Osteocyte (in vitro differentiated cells): ENCODE measurements at regions not wholly inside any gene's neighbourhood (a gene's known extent, or its start where the extent isn't known, plus 50 kb on each side); places are given as distances from the start of the nearest gene placed in this dataset.
"Not testable (repeated sequence)": the region's sequence is repeated elsewhere in the genome, so short reads cannot be mapped to it uniquely, and the experiment has no call there.

Source experiments
- DNase-seq: peaks from one replicate; pipeline ENCODE4 v3.0.0; 2021; ENCODE audit warnings: mixed read lengths; ENCODE audit not compliant: unreplicated experiment; ENCODE audit errors: extremely low spot score
- H3K27ac Mint-ChIP-seq: one replicate; pipeline ENCODE4 v1.8.0; 2021; ENCODE audit warnings: mild to moderate bottlenecking, mixed read lengths; ENCODE audit not compliant: unreplicated experiment
- H3K27me3 Mint-ChIP-seq: one replicate; pipeline ENCODE4 v1.8.0; 2021; ENCODE audit warnings: mixed read lengths; ENCODE audit not compliant: unreplicated experiment
- H3K36me3 Mint-ChIP-seq: one replicate; pipeline ENCODE4 v1.8.0; 2021; ENCODE audit warnings: mixed read lengths; ENCODE audit not compliant: unreplicated experiment
- H3K4me1 Mint-ChIP-seq: one replicate; pipeline ENCODE4 v1.8.0; 2021; ENCODE audit warnings: mixed read lengths; ENCODE audit not compliant: unreplicated experiment
- H3K4me3 Mint-ChIP-seq: one replicate; pipeline ENCODE4 v1.8.0; 2021; ENCODE audit warnings: mild to moderate bottlenecking, moderate library complexity, mixed read lengths; ENCODE audit not compliant: unreplicated experiment
- H3K9me3 Mint-ChIP-seq: one replicate; pipeline ENCODE4 v1.8.0; 2021; ENCODE audit warnings: mixed read lengths; ENCODE audit not compliant: unreplicated experiment
- CTCF ChIP-seq: fragments of 200-600 bp; sonication (generic); IDR thresholded peaks from 2 replicates; pipeline ENCODE4 v1.5.0; 2021; ENCODE audit warnings: antibody characterized with exemption, mild to moderate bottlenecking, moderate library complexity

DNA sequence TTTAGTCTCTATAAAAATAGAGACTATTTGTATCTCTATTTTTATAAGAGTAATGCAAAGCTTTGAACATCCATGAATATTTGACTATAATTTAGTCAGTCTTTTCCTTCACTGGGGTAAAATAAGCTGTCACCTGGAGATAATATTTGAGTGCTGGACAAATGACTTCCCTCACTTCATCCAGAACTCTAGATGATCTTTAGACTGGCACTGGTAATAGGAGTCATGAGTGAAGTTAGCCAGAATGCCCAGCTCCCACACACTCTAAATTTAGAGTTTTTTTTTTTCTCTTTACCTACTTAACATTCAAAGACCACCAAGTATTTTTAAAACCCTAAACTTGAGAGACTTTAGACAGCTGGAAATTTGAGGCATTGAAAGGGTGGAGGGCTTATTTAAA lies 100.7 kb downstream of the LSMEM1 start:
- Mint-ChIP-seq H3K27me3 (peaks cover 29% of the 10 kb centered on the region), H3K9me3 (no peaks in the 10 kb centered on the region), H3K27ac (no peak overlapping the region), H3K4me3 (no peak overlapping the region), H3K36me3 (no peaks in the 10 kb centered on the region), H3K4me1 (no peaks in the 10 kb centered on the region)
- DNase-seq, result no peak
- TF ChIP-seq CTCF, result no peak

DNA sequence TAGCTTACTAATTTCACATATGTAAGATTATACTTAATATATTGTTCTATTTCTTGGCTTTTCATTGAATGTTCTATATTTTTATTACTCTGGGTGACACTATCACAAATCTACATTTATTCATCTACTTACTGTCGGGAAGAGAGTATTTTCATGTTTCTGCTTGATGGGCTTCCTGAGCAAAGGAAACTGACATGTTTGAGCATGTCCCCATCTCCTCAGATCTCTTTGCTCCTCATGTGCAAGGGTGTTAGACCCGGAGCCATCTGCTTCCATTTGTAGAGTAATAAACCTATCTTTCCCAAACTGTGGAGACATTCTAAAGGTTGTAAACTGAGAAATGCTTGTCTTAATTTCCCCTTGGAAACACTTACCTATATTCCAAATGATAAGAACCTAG lies 103.5 kb downstream of the LSMEM1 start:
- H3K9me3 Mint-ChIP-seq, result no peaks in the 10 kb centered on the region
- no peak overlapping the region for H3K4me3 Mint-ChIP-seq

DNA sequence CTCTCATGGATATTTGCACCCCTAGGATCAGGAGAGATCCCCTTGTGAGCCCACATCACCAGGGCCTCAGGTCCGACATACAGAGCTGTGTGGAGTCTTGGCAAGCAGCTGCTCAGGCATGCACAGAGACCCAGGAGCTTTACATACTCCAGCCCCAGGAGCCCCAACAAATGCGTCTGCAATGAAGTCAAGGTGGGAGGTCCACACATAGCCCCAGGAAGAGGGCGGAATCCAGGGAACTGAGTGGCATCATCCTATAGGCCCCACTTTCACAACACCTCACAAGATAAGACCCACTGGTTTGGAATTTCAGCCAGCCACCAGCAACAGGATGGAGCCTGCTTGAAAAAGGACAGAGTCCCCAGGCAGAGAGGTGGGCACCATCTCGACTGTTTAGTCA lies 106.7 kb downstream of the LSMEM1 start:
- H3K27me3 Mint-ChIP-seq, result peaks cover 48% of the 10 kb centered on the region
- no peaks in the 10 kb centered on the region for H3K36me3 Mint-ChIP-seq
- no peak overlapping the region for H3K27ac Mint-ChIP-seq
- no peaks in the 10 kb centered on the region for H3K4me1 Mint-ChIP-seq
- no peak for TF ChIP-seq CTCF
- no peaks in the 10 kb centered on the region for H3K9me3 Mint-ChIP-seq
- no peak for DNase-seq
- H3K4me3 Mint-ChIP-seq, result no peak overlapping the region

More for the DNA sequence above, 103.5 kb downstream of the LSMEM1 start:
- no peak for TF ChIP-seq CTCF
- Mint-ChIP-seq H3K4me1 (no peaks in the 10 kb centered on the region), H3K27me3 (peaks cover 32% of the 10 kb centered on the region), H3K36me3 (no peaks in the 10 kb centered on the region), H3K27ac (no peak overlapping the region)
- no peak for DNase-seq

GRCh38 chr7:112592565-112593263 lies 111.9 kb downstream of the LSMEM1 start:
- H3K4me1 Mint-ChIP-seq, H3K9me3 Mint-ChIP-seq, H3K27ac Mint-ChIP-seq, DNase-seq, H3K4me3 Mint-ChIP-seq, H3K36me3 Mint-ChIP-seq: not testable (repeated sequence)
- peaks cover 36% of the 10 kb centered on the region for H3K27me3 Mint-ChIP-seq

- Mint-ChIP-seq H3K27me3 (peaks cover 34% of the 10 kb centered on the region), H3K4me1 (peaks cover 4% of the 10 kb centered on the region), H3K9me3 (no peaks in the 10 kb centered on the region), H3K27ac (no peak overlapping the region), H3K4me3 (no peak overlapping the region), H3K36me3 (no peaks in the 10 kb centered on the region)
- DNase-seq, result no peak
- no peak for TF ChIP-seq CTCF
Observed at GRCh38 chr7:112594397-112594796, 113.6 kb downstream of the LSMEM1 start.
